ENCODE measurements at regions not wholly inside any gene's neighbourhood (a gene's known extent, or its start where the extent isn't known, plus 50 kb on each side); places are given as distances from the start of the nearest gene placed in this dataset.

- no peak for DNase-seq
- in situ Hi-C loops (cut with HindIII; ENCODE audit: low pct_ligation_motif_present, low pct_unique_long_range_greater_than_20kb, low sequenced_read_pairs): no loop called here
These were observed 111.1 kb downstream of the GADD45G start for GRCh38 chr9:89715881-89716280.

- in situ Hi-C loops (cut with HindIII; ENCODE audit: low pct_ligation_motif_present, low pct_unique_long_range_greater_than_20kb, low sequenced_read_pairs): no loop called here
- DNase-seq: no peak
These were observed 111.7 kb downstream of the GADD45G start for GRCh38 chr9:89716559-89716958.

DNA sequence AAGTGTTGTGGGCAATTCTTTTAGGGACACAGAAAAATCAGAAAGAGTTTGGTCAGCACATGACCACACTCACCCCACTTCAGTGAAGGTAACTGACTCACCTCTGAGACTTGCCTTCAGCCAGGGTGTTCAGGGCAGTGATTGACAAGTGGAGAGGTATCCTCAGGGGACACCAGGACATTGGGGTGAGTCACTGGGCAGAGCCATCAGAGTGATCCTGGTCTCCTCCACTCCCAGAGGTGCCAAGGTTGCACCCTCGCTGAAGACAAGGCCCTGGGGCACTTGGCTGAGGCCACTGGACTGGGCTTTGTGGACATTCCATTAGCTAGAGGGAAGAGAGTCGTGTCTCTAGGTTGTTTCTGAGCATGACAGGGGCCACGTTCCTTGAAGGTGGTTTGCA is 113.4 kb downstream of the GADD45G start:
- in situ Hi-C loops (cut with HindIII; ENCODE audit: low pct_ligation_motif_present, low pct_unique_long_range_greater_than_20kb, low sequenced_read_pairs): no loop called here
- DNase-seq: no peak

DNA sequence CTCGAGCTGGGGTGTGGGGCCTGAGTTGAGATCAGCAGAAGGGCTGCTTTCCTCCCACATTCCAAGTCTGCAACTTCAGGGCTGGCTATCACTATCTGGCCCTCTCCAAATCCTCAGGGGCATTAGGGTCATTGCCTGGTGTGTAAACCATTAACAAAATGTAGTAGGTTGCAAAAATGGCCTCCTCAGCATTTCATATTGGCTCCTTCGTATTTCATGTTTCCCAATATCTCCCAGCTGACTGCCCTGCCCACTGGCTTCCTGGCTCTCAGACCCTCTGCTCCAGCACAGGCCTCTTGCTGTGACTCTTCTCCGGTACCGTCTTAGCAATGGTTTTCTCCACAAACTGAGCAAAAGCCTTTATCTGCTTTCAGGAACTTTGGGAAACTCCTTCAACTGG is 113.8 kb downstream of the GADD45G start:
- DNase-seq: no peak
- in situ Hi-C loops (cut with HindIII; ENCODE audit: low pct_ligation_motif_present, low pct_unique_long_range_greater_than_20kb, low sequenced_read_pairs): no loop called here

GRCh38 chr9:89719202-89719601 is 114.4 kb downstream of the GADD45G start:
- no peak for DNase-seq
- in situ Hi-C loops (cut with HindIII; ENCODE audit: low pct_ligation_motif_present, low pct_unique_long_range_greater_than_20kb, low sequenced_read_pairs): no loop called here

DNA sequence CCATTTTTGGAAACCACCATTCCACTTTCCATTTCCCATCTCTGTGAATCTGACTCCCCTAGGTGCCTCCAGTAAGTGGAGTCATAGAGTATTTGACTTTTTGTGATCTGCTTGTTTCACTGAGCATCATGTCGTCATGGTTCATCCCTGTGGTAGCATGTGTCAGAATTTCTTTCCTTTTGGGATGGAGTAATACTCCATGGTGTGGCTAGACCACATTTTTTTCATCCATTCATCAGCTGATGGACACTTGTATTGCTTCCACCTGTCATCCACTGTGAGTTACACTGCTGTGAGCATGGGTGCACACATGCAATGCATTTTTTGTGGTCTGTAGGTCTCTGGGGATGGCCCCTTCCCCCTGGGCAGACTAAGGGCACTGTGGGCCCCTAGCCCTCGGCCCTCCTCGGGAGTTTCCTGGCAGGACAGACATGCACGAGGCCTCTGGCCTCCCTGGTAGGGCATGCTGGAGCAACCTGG is 115.9 kb downstream of the GADD45G start:
- no peak for DNase-seq
- in situ Hi-C loops (cut with HindIII; ENCODE audit: low pct_ligation_motif_present, low pct_unique_long_range_greater_than_20kb, low sequenced_read_pairs): no loop called here

DNA sequence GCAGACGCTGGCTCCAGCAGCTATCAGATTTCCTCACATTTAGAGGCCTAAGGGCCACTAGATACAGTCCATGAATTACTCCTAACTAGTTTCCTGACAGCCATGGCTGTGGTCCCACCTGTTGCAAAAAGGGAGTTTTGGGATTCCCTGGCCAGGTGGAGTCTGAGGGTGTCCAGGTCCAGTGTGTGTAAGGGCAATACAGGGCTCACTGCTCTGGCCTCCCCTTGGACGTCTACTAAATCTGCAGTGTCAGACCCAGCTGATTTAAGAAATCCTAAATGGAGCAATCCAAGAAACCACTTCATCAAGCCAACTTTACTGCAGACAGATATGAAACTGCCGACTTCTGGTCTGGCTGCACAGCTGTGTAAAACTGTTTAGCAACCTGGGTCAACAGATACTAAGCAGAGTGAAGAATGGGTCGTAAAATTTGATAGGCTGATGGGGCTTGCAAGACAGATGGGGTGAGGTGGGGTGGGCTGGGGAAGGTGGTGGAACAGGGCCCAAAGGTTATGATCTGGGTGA is 116.4 kb downstream of the GADD45G start:
- DNase-seq: no peak
- in situ Hi-C loops (cut with HindIII; ENCODE audit: low pct_ligation_motif_present, low pct_unique_long_range_greater_than_20kb, low sequenced_read_pairs): no loop called here

- DNase-seq: no peak
- in situ Hi-C loops (cut with HindIII; ENCODE audit: low pct_ligation_motif_present, low pct_unique_long_range_greater_than_20kb, low sequenced_read_pairs): no loop called here
These were observed 117.2 kb downstream of the GADD45G start for GRCh38 chr9:89721971-89722530.

DNA sequence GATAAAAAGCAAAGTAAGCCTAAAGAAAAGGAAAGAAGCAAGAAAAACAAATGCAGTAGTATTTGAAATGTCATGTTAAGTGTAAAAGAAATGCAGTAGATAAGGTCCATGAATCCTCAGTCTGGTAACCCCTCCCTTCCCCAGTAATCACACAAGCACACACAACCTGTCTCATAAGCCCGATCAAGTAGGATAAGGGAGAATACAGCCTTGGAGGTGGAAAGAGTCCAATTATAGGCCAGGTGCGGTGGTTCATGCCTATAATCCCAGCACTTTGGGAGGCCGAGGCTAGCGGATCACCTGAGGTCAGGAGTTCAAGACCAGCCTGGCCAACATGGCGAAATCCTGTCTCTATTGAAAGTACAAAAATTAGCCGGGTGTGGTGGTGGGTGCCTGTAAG is 117.9 kb downstream of the GADD45G start:
- no peak for DNase-seq
- in situ Hi-C loops (cut with HindIII; ENCODE audit: low pct_ligation_motif_present, low pct_unique_long_range_greater_than_20kb, low sequenced_read_pairs): no loop called here

- in situ Hi-C loops (cut with HindIII; ENCODE audit: low pct_ligation_motif_present, low pct_unique_long_range_greater_than_20kb, low sequenced_read_pairs): no loop called here
- no peak for DNase-seq
These were observed 118.8 kb downstream of the GADD45G start for GRCh38 chr9:89723469-89724100.

GRCh38 chr9:89724659-89725058 is 119.8 kb downstream of the GADD45G start:
- in situ Hi-C loops (cut with HindIII; ENCODE audit: low pct_ligation_motif_present, low pct_unique_long_range_greater_than_20kb, low sequenced_read_pairs): no loop called here
- no peak for DNase-seq

GRCh38 chr9:89725271-89725670 is 120.5 kb downstream of the GADD45G start:
- in situ Hi-C loops (cut with HindIII; ENCODE audit: low pct_ligation_motif_present, low pct_unique_long_range_greater_than_20kb, low sequenced_read_pairs): no loop called here
- DNase-seq: no peak

DNA sequence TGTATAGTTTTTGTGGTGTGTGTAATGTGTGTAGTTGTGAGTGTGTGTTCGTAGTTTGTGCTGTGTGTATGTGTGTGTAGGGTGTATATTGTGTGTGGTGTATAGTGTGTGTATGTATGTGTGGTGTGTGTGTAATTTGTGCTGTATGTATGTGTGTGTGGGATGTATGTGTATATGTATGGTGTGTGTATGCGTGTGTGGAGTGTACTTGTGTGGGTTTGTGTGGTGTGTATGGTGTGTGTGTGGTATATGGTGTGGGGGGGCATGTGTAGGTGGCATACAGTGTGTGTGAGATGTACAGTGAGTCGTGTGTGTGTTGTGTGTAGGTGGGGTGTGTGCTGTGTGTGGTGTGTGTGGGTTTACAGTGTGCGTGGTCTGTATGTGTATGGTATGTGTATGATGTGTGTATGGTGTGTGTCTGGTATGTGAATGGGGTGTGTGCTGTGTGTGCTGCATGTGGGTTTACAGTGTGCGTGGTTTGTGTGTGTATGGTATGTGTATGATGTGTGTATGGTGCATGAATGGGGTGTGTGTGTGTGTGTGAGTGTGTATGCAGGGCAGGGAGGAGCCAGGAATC is 125.2 kb downstream of the GADD45G start:
- no peak for DNase-seq
- in situ Hi-C loops (cut with HindIII; ENCODE audit: low pct_ligation_motif_present, low pct_unique_long_range_greater_than_20kb, low sequenced_read_pairs): no loop called here

- in situ Hi-C loops (cut with HindIII; ENCODE audit: low pct_ligation_motif_present, low pct_unique_long_range_greater_than_20kb, low sequenced_read_pairs): no loop called here
- DNase-seq: no peak
These were observed 125.9 kb downstream of the GADD45G start for GRCh38 chr9:89730715-89731114.

GRCh38 chr9:89731262-89732182 is 126.7 kb downstream of the GADD45G start:
- DNase-seq: no peak
- in situ Hi-C loops (cut with HindIII; ENCODE audit: low pct_ligation_motif_present, low pct_unique_long_range_greater_than_20kb, low sequenced_read_pairs): no loop called here

DNA sequence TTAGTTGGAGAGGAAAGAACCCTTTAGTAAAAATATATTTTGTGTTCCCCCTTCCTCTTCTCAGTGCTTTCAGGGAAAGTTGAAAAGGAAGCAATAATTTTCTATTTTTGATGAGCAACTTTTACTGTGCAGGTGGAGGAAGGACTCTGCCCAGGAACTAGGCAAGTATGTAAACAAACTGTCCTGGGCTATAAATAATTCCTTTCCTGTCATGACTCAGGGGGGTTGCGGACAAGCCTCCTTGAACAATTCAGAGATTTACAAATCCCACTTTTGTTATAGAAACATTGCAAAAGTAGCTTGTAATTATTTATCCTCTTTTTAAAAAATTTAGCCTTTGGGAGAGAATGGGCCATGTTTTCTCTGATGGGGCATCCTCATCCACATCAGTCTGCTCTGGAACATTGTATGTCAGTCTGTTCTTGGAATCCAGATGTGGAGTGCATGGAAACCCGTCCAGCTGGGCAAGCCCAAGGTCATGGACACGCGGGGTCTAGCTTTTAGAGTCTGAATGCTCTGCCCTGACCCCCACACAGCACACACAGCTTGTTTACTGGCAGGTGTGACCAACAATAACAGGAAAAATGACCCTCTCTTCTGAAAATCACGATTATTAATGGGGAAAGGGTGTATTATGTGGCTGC is 127.6 kb downstream of the GADD45G start:
- in situ Hi-C loops (cut with HindIII; ENCODE audit: low pct_ligation_motif_present, low pct_unique_long_range_greater_than_20kb, low sequenced_read_pairs): no loop called here
- DNase-seq: no peak

DNA sequence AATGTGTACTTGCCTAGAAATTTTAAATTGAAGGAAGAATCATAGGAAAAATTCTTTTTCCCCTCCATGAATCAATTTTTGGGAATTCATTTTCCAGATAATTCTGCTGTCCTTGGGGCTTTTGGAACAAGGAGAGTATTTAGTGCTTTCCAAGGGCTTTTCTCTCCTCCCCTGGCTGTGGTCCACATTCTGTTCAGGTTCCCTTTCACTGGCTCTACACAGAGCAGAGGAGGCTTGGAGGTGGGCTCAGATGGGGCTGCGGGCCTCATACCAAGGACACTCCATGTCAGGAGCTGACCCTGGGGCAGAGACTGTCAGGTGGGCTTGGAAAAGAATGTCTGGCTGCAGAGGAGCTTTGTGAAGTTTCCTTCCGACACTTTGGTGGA is 128.1 kb downstream of the GADD45G start:
- in situ Hi-C loops (cut with HindIII; ENCODE audit: low pct_ligation_motif_present, low pct_unique_long_range_greater_than_20kb, low sequenced_read_pairs): no loop called here
- no peak for DNase-seq

DNA sequence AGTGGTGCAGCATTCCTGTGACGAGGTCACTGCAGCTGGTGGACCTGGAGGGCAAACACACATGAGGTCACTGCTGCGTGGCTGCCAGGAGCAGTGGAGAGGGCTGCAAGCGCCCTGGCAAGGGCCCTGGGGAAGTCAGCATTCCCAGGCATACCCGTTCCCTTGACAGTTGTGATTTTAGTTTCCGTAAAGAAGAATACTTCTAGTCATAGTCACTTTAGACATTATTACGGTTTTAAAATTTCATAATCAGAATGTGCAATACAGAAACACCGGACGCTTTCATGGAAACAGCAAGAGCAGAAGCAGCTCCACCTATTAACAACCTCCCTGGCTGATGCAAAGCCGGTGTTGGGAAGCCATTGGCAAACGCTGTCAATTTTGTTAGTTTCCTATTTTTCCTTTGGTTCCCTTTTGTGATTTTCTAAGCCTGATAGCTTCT is 129.8 kb downstream of the GADD45G start:
- no peak for DNase-seq
- in situ Hi-C loops (cut with HindIII; ENCODE audit: low pct_ligation_motif_present, low pct_unique_long_range_greater_than_20kb, low sequenced_read_pairs): no loop called here

All from ACHN (cell line).